ENCODE measurements at regions not wholly inside any gene's neighbourhood (a gene's known extent, or its start where the extent isn't known, plus 50 kb on each side); places are given as distances from the start of the nearest gene placed in this dataset.
"Not testable (repeated sequence)": the region's sequence is repeated elsewhere in the genome, so short reads cannot be mapped to it uniquely, and the experiment has no call there.

DNA sequence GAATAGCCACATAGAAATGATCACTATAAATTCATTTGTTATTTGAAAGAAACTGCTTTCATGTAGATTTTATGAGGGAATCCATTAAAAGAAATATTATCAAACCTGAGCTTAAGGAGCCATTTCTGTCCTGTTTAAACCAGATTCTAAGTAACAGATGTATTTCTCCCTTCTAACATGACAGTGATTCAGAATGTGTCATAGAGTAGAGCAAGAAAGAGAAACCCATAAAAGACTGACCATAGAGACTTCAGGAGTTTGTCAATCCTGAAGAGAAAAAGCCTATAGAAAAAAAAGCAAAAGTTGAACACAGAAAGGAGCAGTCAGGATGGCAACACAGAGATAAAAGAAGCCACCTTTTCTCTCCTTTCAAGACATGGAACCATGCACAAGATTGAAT, 390.6 kb downstream of the PRIM2 start:
- FAIRE-seq: peak; percentile 47
- DNase-seq (ENCODE audit: low read depth): peak; percentile 34
- H3K27me3 ChIP-seq (ENCODE audit: control insufficient read depth, insufficient read depth, low read length); H3K36me3 ChIP-seq (ENCODE audit: control insufficient read depth, insufficient read depth, low read length); H3K4me3 ChIP-seq (ENCODE audit: low read depth, low read length): not testable (repeated sequence)

DNA sequence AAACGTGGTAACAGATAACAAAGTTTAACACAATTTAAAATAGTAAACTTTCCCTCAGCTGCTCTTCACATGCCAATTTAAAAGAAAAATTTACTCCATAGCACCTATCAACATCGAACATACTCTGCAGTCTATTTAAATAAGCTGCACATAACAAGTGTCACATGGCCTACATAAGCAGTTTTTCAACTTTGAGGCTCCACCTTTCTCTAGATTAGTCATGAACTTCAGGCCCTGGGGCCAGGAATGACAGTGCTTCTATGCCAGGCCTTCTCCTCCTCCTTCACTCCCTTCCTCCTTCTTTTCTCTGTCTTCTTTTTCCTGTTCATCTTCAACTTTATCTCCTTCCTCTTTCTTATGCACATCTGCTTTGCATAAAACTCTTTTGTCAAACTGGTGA, 405.1 kb downstream of the PRIM2 start:
- DNase-seq (ENCODE audit: low read depth): peak; percentile 77
- not testable (repeated sequence) for H3K36me3 ChIP-seq (ENCODE audit: control insufficient read depth, insufficient read depth, low read length); H3K4me3 ChIP-seq (ENCODE audit: low read depth, low read length); H3K27me3 ChIP-seq (ENCODE audit: control insufficient read depth, insufficient read depth, low read length); FAIRE-seq

DNA sequence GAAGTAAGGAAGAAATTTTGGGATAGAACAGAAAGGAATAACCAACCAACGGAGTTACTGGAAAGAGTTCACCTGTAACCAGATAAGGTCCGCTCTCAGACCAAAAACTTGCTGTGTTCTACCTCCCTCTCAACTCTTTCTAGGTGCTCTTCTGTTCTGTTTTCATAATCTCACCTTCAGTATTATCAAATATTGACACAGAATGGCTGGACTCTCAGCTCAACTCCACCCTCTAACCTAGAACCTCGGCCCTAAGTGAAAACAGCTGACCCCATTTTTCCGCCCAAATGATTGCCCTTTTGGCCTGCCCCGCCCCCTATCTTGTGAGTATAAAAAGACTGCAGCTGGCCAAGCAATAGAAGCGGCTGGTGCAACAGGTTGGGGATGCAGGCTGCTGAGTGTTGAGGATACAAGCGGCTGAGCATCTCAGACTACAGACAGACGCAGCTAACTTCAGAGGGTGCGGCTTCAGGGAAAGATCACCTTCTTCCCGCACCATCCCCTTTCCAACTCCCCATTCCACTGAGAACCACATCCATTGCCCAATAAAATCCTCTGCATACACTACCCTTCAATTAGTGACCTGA, 406.5 kb downstream of the PRIM2 start:
- not testable (repeated sequence) for H3K36me3 ChIP-seq (ENCODE audit: control insufficient read depth, insufficient read depth, low read length); H3K4me3 ChIP-seq (ENCODE audit: low read depth, low read length); FAIRE-seq; DNase-seq (ENCODE audit: low read depth); H3K27me3 ChIP-seq (ENCODE audit: control insufficient read depth, insufficient read depth, low read length)

DNA sequence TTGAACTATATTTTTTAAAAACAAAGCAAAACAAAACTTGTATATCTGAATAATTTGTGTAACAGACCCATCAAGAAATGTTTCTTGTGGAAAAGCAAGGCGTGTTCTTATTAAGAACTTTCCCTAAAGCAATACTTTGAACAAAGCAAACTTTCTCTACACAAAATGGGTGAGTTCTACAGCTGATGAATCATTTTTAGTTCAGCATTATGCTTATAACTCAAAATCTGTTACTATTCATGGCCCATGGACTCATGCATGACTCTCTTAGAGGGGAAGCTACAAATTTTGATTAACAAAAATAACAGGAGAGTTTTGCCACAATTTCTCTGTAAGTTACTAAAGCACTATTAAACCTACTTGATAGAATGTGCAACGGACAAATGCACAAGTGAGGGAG, 412.0 kb downstream of the PRIM2 start:
- not testable (repeated sequence) for FAIRE-seq; DNase-seq (ENCODE audit: low read depth); H3K36me3 ChIP-seq (ENCODE audit: control insufficient read depth, insufficient read depth, low read length); H3K27me3 ChIP-seq (ENCODE audit: control insufficient read depth, insufficient read depth, low read length); H3K4me3 ChIP-seq (ENCODE audit: low read depth, low read length)

DNA sequence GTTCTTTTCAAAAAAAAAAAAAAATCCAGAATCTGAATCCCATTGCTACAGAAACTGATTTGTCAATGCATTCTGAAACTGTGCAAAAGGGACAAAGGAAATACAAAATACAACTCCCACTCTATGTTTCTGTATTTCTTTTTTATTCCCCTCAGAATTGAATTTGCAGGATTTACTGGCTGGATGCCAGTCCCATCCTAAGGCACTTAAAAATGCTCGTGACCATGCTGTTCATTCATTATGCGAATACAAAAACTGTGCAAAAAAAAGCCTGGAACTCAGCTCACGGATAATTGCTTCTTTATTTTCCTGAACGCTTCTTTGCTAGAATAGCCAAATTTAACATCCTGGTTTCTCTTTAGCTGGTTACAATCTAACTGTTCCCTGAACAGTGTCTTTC, 413.3 kb downstream of the PRIM2 start:
- FAIRE-seq; DNase-seq (ENCODE audit: low read depth); H3K27me3 ChIP-seq (ENCODE audit: control insufficient read depth, insufficient read depth, low read length); H3K36me3 ChIP-seq (ENCODE audit: control insufficient read depth, insufficient read depth, low read length); H3K4me3 ChIP-seq (ENCODE audit: low read depth, low read length): not testable (repeated sequence)

DNA sequence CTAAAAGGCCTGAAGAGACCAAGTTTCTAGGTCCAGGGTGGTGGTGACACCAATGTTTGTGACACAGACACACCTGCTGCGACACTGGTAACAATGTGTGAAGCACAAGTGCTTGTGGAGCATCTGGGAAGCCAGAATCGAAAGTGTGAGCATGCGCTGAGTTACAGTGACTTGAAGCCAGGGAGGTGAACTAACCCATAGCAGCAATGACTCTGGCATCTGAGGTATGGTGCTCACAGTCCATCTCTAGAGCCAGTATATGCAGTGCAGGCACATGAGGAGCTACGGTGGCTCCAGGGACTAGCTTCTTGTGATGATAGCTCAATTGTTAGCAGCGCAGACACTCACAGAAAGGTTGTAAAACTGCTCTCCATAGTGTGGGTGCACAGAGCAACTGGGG, 430.3 kb downstream of the PRIM2 start:
- H3K36me3 ChIP-seq (ENCODE audit: control insufficient read depth, insufficient read depth, low read length); DNase-seq (ENCODE audit: low read depth); FAIRE-seq; H3K4me3 ChIP-seq (ENCODE audit: low read depth, low read length); H3K27me3 ChIP-seq (ENCODE audit: control insufficient read depth, insufficient read depth, low read length): not testable (repeated sequence)

DNA sequence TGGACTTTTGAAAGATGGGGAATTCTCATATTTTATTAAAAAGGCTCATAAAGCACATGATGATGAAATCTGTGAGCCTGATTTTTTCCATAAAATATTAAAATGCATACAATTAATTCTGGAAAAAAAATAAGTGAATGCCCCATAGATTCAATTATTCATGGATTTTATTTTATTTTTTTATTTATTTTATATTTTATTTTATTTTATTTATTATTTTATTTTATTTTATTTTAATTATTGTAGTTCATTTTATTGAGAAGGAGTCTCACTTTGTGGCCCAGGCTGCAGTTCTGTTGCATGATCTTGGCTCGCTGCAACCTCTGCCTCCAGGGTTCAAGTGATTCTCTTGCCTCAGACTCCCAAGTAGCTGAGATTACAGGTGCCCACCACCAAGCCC, 442.4 kb downstream of the PRIM2 start:
- not testable (repeated sequence) for H3K27me3 ChIP-seq (ENCODE audit: control insufficient read depth, insufficient read depth, low read length); DNase-seq (ENCODE audit: low read depth); H3K36me3 ChIP-seq (ENCODE audit: control insufficient read depth, insufficient read depth, low read length); H3K4me3 ChIP-seq (ENCODE audit: low read depth, low read length); FAIRE-seq

DNA sequence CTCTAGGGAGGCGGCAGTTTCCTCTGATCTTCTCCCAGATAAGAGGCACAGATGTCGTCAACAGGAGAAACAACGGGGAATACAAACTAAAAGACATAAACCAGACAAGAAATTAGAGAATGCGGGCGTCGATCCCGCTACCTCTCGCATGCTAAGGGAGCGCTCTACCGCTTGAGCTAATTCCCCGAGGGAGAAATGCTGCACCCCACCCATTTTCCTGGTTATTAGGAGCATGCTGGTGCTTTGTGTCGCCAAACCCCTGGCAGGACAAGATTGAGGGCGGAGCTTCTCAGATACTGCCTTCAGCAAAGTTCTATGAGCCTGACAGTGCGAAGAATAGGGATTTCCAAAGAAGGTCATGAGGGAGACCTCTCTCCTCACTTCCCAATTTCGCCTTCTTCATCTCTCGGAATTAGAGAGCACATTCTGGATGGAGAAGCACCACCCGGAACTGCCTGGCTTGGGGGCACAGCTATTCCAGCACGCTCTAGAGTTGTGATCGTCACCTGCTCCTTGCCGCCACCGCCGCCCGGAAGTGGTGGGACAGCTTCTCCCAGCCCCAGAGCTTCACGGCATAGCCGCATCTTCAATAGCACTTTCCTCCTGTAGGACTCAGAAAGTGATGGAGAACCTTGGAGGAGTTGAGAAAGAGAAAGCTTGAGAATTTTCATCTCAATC, 475.4 kb downstream of the PRIM2 start:
- peak; percentile 7 for FAIRE-seq
- not testable (repeated sequence) for H3K36me3 ChIP-seq (ENCODE audit: control insufficient read depth, insufficient read depth, low read length); H3K4me3 ChIP-seq (ENCODE audit: low read depth, low read length); DNase-seq (ENCODE audit: low read depth); H3K27me3 ChIP-seq (ENCODE audit: control insufficient read depth, insufficient read depth, low read length)

DNA sequence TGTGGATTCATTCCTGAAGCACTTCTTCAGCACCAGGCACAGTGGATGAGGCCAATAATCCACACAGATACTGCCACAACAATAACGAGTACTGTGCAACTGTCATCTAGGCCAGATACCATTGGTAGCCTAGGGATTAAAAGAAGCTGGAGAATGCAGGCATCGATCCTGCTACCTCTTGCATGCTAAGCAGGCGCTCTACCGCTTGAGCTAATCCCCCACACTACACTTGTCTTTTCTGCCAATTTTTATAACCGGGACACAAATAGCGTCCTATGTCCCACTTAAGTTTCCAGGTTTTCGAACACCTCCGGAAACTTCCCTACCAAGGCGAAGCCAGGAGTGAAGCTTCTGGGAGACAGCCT, 475.9 kb downstream of the PRIM2 start:
- H3K4me3 ChIP-seq (ENCODE audit: low read depth, low read length); H3K36me3 ChIP-seq (ENCODE audit: control insufficient read depth, insufficient read depth, low read length); DNase-seq (ENCODE audit: low read depth); H3K27me3 ChIP-seq (ENCODE audit: control insufficient read depth, insufficient read depth, low read length); FAIRE-seq: not testable (repeated sequence)

DNA sequence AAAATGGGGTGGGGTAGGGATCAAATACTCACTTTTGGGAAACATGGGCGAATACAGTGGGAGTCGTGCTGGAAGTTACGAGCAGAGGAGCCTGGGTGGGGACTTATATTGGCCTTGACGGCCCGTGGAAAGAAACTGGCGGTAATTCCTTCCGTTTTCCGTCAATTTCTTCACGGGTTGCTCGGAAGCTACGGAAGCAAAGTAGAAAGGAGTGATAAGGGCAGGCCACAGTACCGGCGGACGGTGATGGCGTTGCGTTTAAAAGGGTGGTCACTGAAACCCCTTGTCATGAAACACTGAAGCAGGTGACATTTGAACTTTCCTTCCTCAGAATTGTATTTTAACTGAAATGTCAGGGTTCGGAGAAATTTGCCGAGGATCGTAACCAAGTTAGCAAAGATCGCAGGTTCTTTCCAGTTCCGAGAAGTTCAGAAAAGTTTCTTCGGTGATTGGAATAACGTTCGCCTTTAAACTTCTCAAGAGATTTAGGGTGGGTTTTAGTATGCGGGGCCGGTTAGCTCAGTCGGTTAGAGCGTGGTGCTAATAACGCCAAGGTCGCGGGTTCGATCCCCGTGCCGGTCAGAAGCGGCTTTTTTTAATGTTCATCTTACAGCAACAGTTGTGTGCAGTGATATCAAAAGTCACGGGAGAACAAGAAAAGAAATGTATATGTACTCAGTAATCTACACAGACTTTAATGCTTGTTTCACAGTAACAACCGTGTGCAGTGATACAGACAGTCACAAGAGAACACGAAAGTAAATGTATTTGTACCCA, 482.5 kb downstream of the PRIM2 start:
- not testable (repeated sequence) for H3K36me3 ChIP-seq (ENCODE audit: control insufficient read depth, insufficient read depth, low read length); H3K27me3 ChIP-seq (ENCODE audit: control insufficient read depth, insufficient read depth, low read length); FAIRE-seq; H3K4me3 ChIP-seq (ENCODE audit: low read depth, low read length)
- peak; percentile 27 for DNase-seq (ENCODE audit: low read depth)

DNA sequence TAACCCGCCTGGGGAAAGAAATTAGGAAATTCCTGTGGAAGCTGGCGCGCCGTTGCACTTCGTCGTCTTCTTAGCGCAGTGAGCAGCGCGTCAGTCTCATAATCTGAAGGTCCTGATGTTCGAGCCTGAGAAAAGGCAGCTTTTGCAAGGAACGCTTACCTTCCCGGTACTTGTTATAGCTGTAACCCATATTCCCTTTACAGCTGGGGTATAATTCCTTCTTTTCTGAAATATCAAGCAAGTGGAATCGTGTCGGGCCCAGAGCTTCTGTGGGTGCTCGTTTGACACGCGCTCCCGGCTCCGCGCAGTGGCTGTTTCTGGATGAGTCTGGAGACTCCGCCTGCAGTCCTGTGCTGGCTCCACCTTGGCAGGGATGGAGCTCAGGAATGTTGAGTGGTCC, 491.2 kb downstream of the PRIM2 start:
- not testable (repeated sequence) for FAIRE-seq; H3K4me3 ChIP-seq (ENCODE audit: low read depth, low read length); H3K36me3 ChIP-seq (ENCODE audit: control insufficient read depth, insufficient read depth, low read length); H3K27me3 ChIP-seq (ENCODE audit: control insufficient read depth, insufficient read depth, low read length)
- DNase-seq (ENCODE audit: low read depth): peak; percentile 20

DNA sequence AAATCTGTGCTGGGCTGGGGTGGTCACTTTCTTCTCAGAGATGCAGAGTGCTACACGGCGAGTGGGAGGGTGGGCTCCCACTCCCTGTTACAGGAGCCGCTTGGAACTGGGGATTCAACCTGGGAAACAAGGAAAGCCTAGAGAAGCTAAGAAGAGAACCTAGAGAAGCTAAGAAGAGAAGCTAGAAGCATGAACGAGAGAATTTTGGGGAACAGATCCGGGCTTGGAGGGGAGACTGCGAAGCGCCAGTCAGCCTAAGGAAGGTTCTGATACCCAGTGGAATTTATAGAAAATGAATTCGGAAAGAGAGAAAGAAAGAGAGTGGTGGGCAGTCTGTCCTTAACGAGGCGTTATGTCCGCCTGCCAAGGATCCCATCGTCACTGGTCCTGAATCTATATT, 492.0 kb downstream of the PRIM2 start:
- not testable (repeated sequence) for DNase-seq (ENCODE audit: low read depth); FAIRE-seq; H3K4me3 ChIP-seq (ENCODE audit: low read depth, low read length); H3K27me3 ChIP-seq (ENCODE audit: control insufficient read depth, insufficient read depth, low read length); H3K36me3 ChIP-seq (ENCODE audit: control insufficient read depth, insufficient read depth, low read length)

DNA sequence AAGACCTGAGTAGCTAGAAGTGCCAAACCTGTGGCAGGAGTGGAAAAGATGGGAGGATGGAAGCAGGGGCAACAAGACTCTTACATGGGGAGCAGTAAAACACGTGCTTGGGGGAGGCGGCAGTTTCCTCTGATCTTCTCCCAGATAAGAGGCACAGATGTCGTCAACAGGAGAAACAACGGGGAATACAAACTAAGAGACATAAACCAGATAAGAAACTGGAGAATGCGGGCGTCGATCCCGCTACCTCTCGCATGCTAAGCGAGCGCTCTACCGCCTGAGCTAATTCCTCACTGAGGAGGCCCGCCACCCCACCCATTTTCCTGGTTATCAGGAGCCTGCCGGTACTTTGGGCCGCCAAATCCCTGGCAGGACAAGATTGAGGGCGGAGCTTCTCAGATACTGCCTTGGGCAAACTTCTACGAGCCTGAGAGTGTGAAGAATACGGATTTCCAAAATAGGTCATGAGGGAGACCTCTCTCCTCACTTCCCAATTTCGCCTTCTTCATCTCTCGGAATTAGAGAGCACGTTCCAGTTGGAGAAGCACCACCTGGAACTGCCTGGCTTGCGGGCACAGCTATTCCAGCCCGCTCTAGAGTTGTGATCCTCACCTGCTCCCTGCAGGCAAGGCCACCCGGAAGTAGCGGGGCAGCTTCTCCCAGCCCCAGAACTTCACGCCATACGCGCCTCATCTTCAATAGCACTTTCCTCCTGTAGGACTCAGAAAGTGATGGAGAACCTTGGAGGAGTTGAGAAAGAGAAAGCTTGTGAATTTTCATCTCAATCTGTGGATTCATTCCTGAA, 496.0 kb downstream of the PRIM2 start:
- not testable (repeated sequence) for H3K27me3 ChIP-seq (ENCODE audit: control insufficient read depth, insufficient read depth, low read length); FAIRE-seq; H3K4me3 ChIP-seq (ENCODE audit: low read depth, low read length); H3K36me3 ChIP-seq (ENCODE audit: control insufficient read depth, insufficient read depth, low read length)
- DNase-seq (ENCODE audit: low read depth): peak; percentile 13

DNA sequence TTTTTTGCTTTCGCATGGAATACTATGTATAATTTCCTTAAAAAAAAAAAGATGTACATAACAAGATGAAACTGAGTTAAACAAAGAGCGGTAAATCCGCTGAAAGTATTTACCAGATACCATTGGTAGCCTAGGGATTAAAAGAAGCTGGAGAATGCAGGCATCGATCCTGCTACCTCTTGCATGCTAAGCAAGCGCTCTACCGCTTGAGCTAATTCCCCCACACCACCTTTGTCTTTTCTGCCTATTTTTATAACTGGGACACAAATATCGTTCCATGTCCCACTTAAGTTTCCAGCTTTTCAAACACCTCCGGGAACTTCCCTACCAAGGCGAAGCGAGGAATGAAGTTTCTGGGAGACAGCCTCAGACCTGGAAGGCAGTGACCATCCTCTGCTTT, 498.4 kb downstream of the PRIM2 start:
- FAIRE-seq; H3K27me3 ChIP-seq (ENCODE audit: control insufficient read depth, insufficient read depth, low read length); H3K4me3 ChIP-seq (ENCODE audit: low read depth, low read length); H3K36me3 ChIP-seq (ENCODE audit: control insufficient read depth, insufficient read depth, low read length); DNase-seq (ENCODE audit: low read depth): not testable (repeated sequence)

Data from bronchial epithelial cell (primary cell).